SH-SY5Y (cell line): ENCODE measurements at regions not wholly inside any gene's neighbourhood (a gene's known extent, or its start where the extent isn't known, plus 50 kb on each side); places are given as distances from the start of the nearest gene placed in this dataset.

Source experiments
- GATA2 ChIP-seq: IDR thresholded peaks from 2 replicates; pipeline ENCODE4 v1.6.1; 2011; ENCODE audit warnings: mild to moderate bottlenecking, low read depth, low read length
- GATA3 ChIP-seq: IDR thresholded peaks from 2 replicates; pipeline ENCODE4 v1.6.1; 2011; ENCODE audit warnings: low read depth, mild to moderate bottlenecking, low read length, moderate library complexity

DNA sequence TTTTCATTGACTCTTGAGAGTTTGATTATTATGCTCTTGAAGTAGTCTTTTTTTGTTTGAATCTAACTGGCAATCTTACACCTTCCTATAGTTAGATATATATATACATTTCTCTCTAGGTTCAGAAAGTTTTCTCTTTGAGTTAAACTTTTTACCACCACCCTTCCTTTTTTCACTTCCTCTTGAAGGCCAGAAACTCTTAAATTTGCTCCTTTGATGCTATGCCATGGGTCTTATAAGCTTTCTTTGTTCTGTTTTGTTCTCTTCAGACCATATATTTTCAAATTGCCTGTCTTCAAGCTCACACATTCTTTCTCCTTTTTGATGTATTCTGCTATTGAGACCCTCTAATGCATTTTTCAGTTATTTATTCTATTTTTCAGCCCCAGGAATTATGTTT is 513.5 kb upstream of the CNTN5 start:
- no peak for TF ChIP-seq GATA2
- no peak for TF ChIP-seq GATA3
